Fibroblast of lung (primary cell): ENCODE measurements at regions not wholly inside any gene's neighbourhood (a gene's known extent, or its start where the extent isn't known, plus 50 kb on each side); places are given as distances from the start of the nearest gene placed in this dataset.

Source experiments
- DNase-seq, 2 donors: peaks; one replicate each; pipeline versions ENCODE4 v3.0.0 to v3.0.0-alpha.2; 2010; ENCODE audit warnings: low read depth in 2 of 2
- H2AFZ ChIP-seq: 2 replicates; pipeline ENCODE4 v1.5.1; 2012; ENCODE audit warnings: low read length, control low read depth, inconsistent platforms
- H3K27ac ChIP-seq: 2 replicates; pipeline ENCODE4 v1.5.1; 2011; ENCODE audit warnings: low read length, control low read depth; ENCODE audit not compliant: insufficient read depth
- H3K27me3 ChIP-seq: 2 replicates; pipeline ENCODE4 v1.5.1; 2011; ENCODE audit warnings: mild to moderate bottlenecking, low read length; ENCODE audit not compliant: control insufficient read depth, insufficient read depth
- H3K36me3 ChIP-seq: 2 replicates; pipeline ENCODE4 v1.5.1; 2011; ENCODE audit warnings: low read length; ENCODE audit not compliant: control insufficient read depth, insufficient read depth
- H3K4me1 ChIP-seq: 2 replicates; pipeline ENCODE4 v1.5.1; 2011; ENCODE audit warnings: low read length; ENCODE audit not compliant: control insufficient read depth, insufficient read depth; ENCODE audit errors: extremely low read depth
- H3K4me2 ChIP-seq: 2 replicates; pipeline ENCODE4 v1.5.1; 2011; ENCODE audit warnings: low read length, control low read depth; ENCODE audit not compliant: insufficient read depth; ENCODE audit errors: extremely low read depth
- H3K4me3 ChIP-seq, 4 experiments: fragments of 200-600 bp in 1 of 4; sonication (generic) in 1 of 4; replicated peaks in 1 of 4; 2 replicates each; pipeline ENCODE4 v1.5.1; 2011 to 2016; ENCODE audit warnings: low read length in 4 of 4, low read depth in 3 of 4, mild to moderate bottlenecking in 3 of 4, control low read depth in 2 of 4, inconsistent platforms in 1 of 4, mixed read lengths in 1 of 4; ENCODE audit not compliant: insufficient read depth in 1 of 4; ENCODE audit errors: control extremely low read depth in 1 of 4
- H3K79me2 ChIP-seq: 2 replicates; pipeline ENCODE4 v1.5.1; 2012; ENCODE audit warnings: mild to moderate bottlenecking, low read length, inconsistent platforms; ENCODE audit not compliant: control insufficient read depth, insufficient read depth
- H3K9ac ChIP-seq: 2 replicates; pipeline ENCODE4 v1.5.1; 2011; ENCODE audit warnings: mild to moderate bottlenecking, low read length, control low read depth; ENCODE audit not compliant: insufficient read depth
- H3K9me3 ChIP-seq: 2 replicates; pipeline ENCODE4 v1.5.1; 2012; ENCODE audit warnings: low read depth, low read length; ENCODE audit not compliant: control insufficient read depth, insufficient read depth
- H4K20me1 ChIP-seq: 2 replicates; pipeline ENCODE4 v1.5.1; 2011; ENCODE audit warnings: low read length; ENCODE audit not compliant: control insufficient read depth, insufficient read depth; ENCODE audit errors: extremely low read depth
- CTCF ChIP-seq, 2 donors: IDR thresholded peaks in 1 of 2; conservative IDR thresholded peaks in 1 of 2; 1 replicate in 1 of 2; 2 replicates in 1 of 2; pipeline ENCODE4 v1.5.1; 2011 to 2012; ENCODE audit warnings: low read length in 2 of 2, control low read depth in 1 of 2, inconsistent platforms in 1 of 2, low read depth in 1 of 2, mild to moderate bottlenecking in 1 of 2
- EZH2 ChIP-seq: IDR thresholded peaks from 2 replicates; pipeline ENCODE4 v1.5.1; 2012; ENCODE audit warnings: low read length, control low read depth, mild to moderate bottlenecking; ENCODE audit errors: missing control alignments

- Histone ChIP-seq H3K4me2 (no peak overlapping the region), H3K27me3 (no peaks in the 10 kb centered on the region), H3K9me3 (no peaks in the 10 kb centered on the region), H3K4me3 (no peak overlapping the region), H3K4me1 (no peaks in the 10 kb centered on the region), H3K79me2 (no peaks in the 10 kb centered on the region), H2AFZ (no peak overlapping the region), H3K27ac (no peak overlapping the region), H4K20me1 (no peaks in the 10 kb centered on the region), H3K36me3 (no peaks in the 10 kb centered on the region), H3K9ac (no peak overlapping the region)
- DNase-seq = no peak
- TF ChIP-seq CTCF (conservative IDR thresholded peaks at IDR 0.05 in 1 of 2, IDR thresholded peaks at IDR 0.05 in 1 of 2; ENCODE audit: low read depth in 1 of 2, low read length in 2 of 2) (no peak), EZH2 (no peak)
Observed at GRCh38 chr3:3675801-3676200, 123.4 kb upstream of the LRRN1 start.

DNA sequence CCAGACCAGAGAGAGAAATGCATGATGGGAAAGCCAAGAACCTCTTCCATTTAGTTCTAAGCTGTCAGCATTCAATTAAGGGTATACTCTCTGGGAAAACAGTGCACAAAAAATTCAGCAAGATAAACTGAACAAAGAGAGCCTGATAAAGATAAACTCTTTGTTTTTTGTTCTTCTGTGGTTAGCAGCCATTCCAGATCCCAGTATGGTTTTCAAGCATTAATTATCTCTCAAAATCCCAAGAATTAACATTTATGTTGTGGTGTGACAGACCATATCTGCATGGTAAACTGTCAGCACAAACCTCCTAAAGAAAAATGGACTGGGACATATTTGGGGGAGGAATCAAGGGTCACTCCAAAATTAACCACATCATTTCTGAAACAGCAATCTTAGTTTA is 124.0 kb upstream of the LRRN1 start:
- Histone ChIP-seq H3K4me3 (no peak overlapping the region), H4K20me1 (no peaks in the 10 kb centered on the region), H3K4me1 (no peaks in the 10 kb centered on the region), H3K36me3 (no peaks in the 10 kb centered on the region), H3K27ac (no peak overlapping the region), H2AFZ (no peak overlapping the region), H3K9ac (no peak overlapping the region), H3K79me2 (no peaks in the 10 kb centered on the region), H3K27me3 (no peaks in the 10 kb centered on the region), H3K9me3 (no peaks in the 10 kb centered on the region), H3K4me2 (no peak overlapping the region)
- TF ChIP-seq CTCF (conservative IDR thresholded peaks at IDR 0.05 in 1 of 2, IDR thresholded peaks at IDR 0.05 in 1 of 2; ENCODE audit: low read depth in 1 of 2, low read length in 2 of 2) (no peak), EZH2 (no peak)
- peak in 1 of 2 donors; percentile 71 for DNase-seq

DNA sequence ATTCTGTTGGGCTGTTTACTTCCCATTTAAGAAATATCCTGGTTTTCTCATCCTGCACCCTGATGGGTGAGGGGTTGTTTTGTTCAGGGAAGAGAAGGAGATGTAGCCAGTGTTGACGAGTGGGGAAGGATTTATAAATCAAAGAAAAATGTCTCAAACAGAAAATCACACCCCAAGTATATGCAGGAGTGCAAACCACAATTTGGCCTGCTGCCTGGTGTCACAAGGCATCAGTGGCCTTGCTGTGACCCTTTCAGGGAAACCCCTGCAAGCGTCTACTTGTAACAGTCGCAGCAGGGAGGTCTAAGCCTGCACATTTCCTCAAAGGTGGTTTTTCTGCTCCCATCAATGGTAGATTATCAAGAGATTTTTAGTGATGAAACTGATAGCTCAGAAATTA is 132.6 kb upstream of the LRRN1 start:
- H3K27me3 ChIP-seq = no peaks in the 10 kb centered on the region
- peak in 1 of 2 donors; percentile 43 for DNase-seq
- no peaks in the 10 kb centered on the region for H3K4me1 ChIP-seq
- no peak overlapping the region for H3K4me3 ChIP-seq
- no peaks in the 10 kb centered on the region for H3K36me3 ChIP-seq
- H3K9ac ChIP-seq = no peak overlapping the region
- H3K4me2 ChIP-seq = no peak overlapping the region
- TF ChIP-seq EZH2 (no peak), CTCF (conservative IDR thresholded peaks at IDR 0.05 in 1 of 2, IDR thresholded peaks at IDR 0.05 in 1 of 2; ENCODE audit: low read depth in 1 of 2, low read length in 2 of 2) (no peak)
- no peaks in the 10 kb centered on the region for H3K79me2 ChIP-seq
- no peak overlapping the region for H3K27ac ChIP-seq
- no peak overlapping the region for H2AFZ ChIP-seq
- no peaks in the 10 kb centered on the region for H4K20me1 ChIP-seq
- no peaks in the 10 kb centered on the region for H3K9me3 ChIP-seq
